Fibroblast of lung (primary cell): ENCODE measurements at regions not wholly inside any gene's neighbourhood (a gene's known extent, or its start where the extent isn't known, plus 50 kb on each side); places are given as distances from the start of the nearest gene placed in this dataset.

Experiments used
- DNase-seq, 2 donors: peaks; one replicate each; pipeline versions ENCODE4 v3.0.0 to v3.0.0-alpha.2; 2010; ENCODE audit warnings: low read depth in 2 of 2
- H2AFZ ChIP-seq: 2 replicates; pipeline ENCODE4 v1.5.1; 2012; ENCODE audit warnings: low read length, control low read depth, inconsistent platforms
- H3K27ac ChIP-seq: 2 replicates; pipeline ENCODE4 v1.5.1; 2011; ENCODE audit warnings: low read length, control low read depth; ENCODE audit not compliant: insufficient read depth
- H3K27me3 ChIP-seq: 2 replicates; pipeline ENCODE4 v1.5.1; 2011; ENCODE audit warnings: mild to moderate bottlenecking, low read length; ENCODE audit not compliant: control insufficient read depth, insufficient read depth
- H3K36me3 ChIP-seq: 2 replicates; pipeline ENCODE4 v1.5.1; 2011; ENCODE audit warnings: low read length; ENCODE audit not compliant: control insufficient read depth, insufficient read depth
- H3K4me1 ChIP-seq: 2 replicates; pipeline ENCODE4 v1.5.1; 2011; ENCODE audit warnings: low read length; ENCODE audit not compliant: control insufficient read depth, insufficient read depth; ENCODE audit errors: extremely low read depth
- H3K4me2 ChIP-seq: 2 replicates; pipeline ENCODE4 v1.5.1; 2011; ENCODE audit warnings: low read length, control low read depth; ENCODE audit not compliant: insufficient read depth; ENCODE audit errors: extremely low read depth
- H3K4me3 ChIP-seq, 4 experiments: fragments of 200-600 bp in 1 of 4; sonication (generic) in 1 of 4; replicated peaks in 1 of 4; 2 replicates each; pipeline ENCODE4 v1.5.1; 2011 to 2016; ENCODE audit warnings: low read length in 4 of 4, low read depth in 3 of 4, mild to moderate bottlenecking in 3 of 4, control low read depth in 2 of 4, inconsistent platforms in 1 of 4, mixed read lengths in 1 of 4; ENCODE audit not compliant: insufficient read depth in 1 of 4; ENCODE audit errors: control extremely low read depth in 1 of 4
- H3K79me2 ChIP-seq: 2 replicates; pipeline ENCODE4 v1.5.1; 2012; ENCODE audit warnings: mild to moderate bottlenecking, low read length, inconsistent platforms; ENCODE audit not compliant: control insufficient read depth, insufficient read depth
- H3K9ac ChIP-seq: 2 replicates; pipeline ENCODE4 v1.5.1; 2011; ENCODE audit warnings: mild to moderate bottlenecking, low read length, control low read depth; ENCODE audit not compliant: insufficient read depth
- H3K9me3 ChIP-seq: 2 replicates; pipeline ENCODE4 v1.5.1; 2012; ENCODE audit warnings: low read depth, low read length; ENCODE audit not compliant: control insufficient read depth, insufficient read depth
- H4K20me1 ChIP-seq: 2 replicates; pipeline ENCODE4 v1.5.1; 2011; ENCODE audit warnings: low read length; ENCODE audit not compliant: control insufficient read depth, insufficient read depth; ENCODE audit errors: extremely low read depth
- CTCF ChIP-seq, 2 donors: IDR thresholded peaks in 1 of 2; conservative IDR thresholded peaks in 1 of 2; 1 replicate in 1 of 2; 2 replicates in 1 of 2; pipeline ENCODE4 v1.5.1; 2011 to 2012; ENCODE audit warnings: low read length in 2 of 2, control low read depth in 1 of 2, inconsistent platforms in 1 of 2, low read depth in 1 of 2, mild to moderate bottlenecking in 1 of 2
- EZH2 ChIP-seq: IDR thresholded peaks from 2 replicates; pipeline ENCODE4 v1.5.1; 2012; ENCODE audit warnings: low read length, control low read depth, mild to moderate bottlenecking; ENCODE audit errors: missing control alignments

- TF ChIP-seq EZH2 (no peak), CTCF (conservative IDR thresholded peaks at IDR 0.05 in 1 of 2, IDR thresholded peaks at IDR 0.05 in 1 of 2; ENCODE audit: low read depth in 1 of 2, low read length in 2 of 2) (no peak)
- Histone ChIP-seq H3K27ac (no peak overlapping the region), H3K9me3 (no peaks in the 10 kb centered on the region), H3K4me3 (no peak overlapping the region), H3K4me2 (no peak overlapping the region), H3K27me3 (no peaks in the 10 kb centered on the region), H3K79me2 (no peaks in the 10 kb centered on the region), H4K20me1 (no peaks in the 10 kb centered on the region), H3K4me1 (no peaks in the 10 kb centered on the region), H2AFZ (no peak overlapping the region), H3K36me3 (no peaks in the 10 kb centered on the region), H3K9ac (no peak overlapping the region)
- no peak for DNase-seq
Measured at GRCh38 chr18:41538751-41539150, 416.3 kb upstream of the PIK3C3 start.

- H3K27me3 ChIP-seq: no peaks in the 10 kb centered on the region
- no peaks in the 10 kb centered on the region for H3K4me1 ChIP-seq
- no peak overlapping the region for H2AFZ ChIP-seq
- no peak overlapping the region for H3K4me2 ChIP-seq
- H3K36me3 ChIP-seq: no peaks in the 10 kb centered on the region
- no peaks in the 10 kb centered on the region for H3K9me3 ChIP-seq
- no peak overlapping the region for H3K9ac ChIP-seq
- DNase-seq: no peak
- no peak overlapping the region for H3K4me3 ChIP-seq
- H3K79me2 ChIP-seq: no peaks in the 10 kb centered on the region
- TF ChIP-seq EZH2 (no peak), CTCF (conservative IDR thresholded peaks at IDR 0.05 in 1 of 2, IDR thresholded peaks at IDR 0.05 in 1 of 2; ENCODE audit: low read depth in 1 of 2, low read length in 2 of 2) (no peak)
- H3K27ac ChIP-seq: no peak overlapping the region
- no peaks in the 10 kb centered on the region for H4K20me1 ChIP-seq
Measured at GRCh38 chr18:41537666-41538065, 417.4 kb upstream of the PIK3C3 start.

GRCh38 chr18:41532344-41533086 is 422.5 kb upstream of the PIK3C3 start:
- H3K4me2 ChIP-seq: no peak overlapping the region
- H3K9me3 ChIP-seq: no peaks in the 10 kb centered on the region
- DNase-seq: peak in 1 of 2 donors; percentile 2
- no peaks in the 10 kb centered on the region for H3K79me2 ChIP-seq
- H3K4me3 ChIP-seq: no peak overlapping the region
- H3K27me3 ChIP-seq: no peaks in the 10 kb centered on the region
- no peaks in the 10 kb centered on the region for H4K20me1 ChIP-seq
- H3K27ac ChIP-seq: no peak overlapping the region
- H3K4me1 ChIP-seq: no peaks in the 10 kb centered on the region
- H3K36me3 ChIP-seq: no peaks in the 10 kb centered on the region
- H3K9ac ChIP-seq: no peak overlapping the region
- no peak overlapping the region for H2AFZ ChIP-seq
- peak in 1 of 2 donors; percentile 16 for TF ChIP-seq CTCF (conservative IDR thresholded peaks at IDR 0.05 in 1 of 2, IDR thresholded peaks at IDR 0.05 in 1 of 2; ENCODE audit: low read depth in 1 of 2, low read length in 2 of 2)
- TF ChIP-seq EZH2: no peak
